Gastroesophageal sphincter (tissue), 3 donors: ENCODE measurements at regions not wholly inside any gene's neighbourhood (a gene's known extent, or its start where the extent isn't known, plus 50 kb on each side); places are given as distances from the start of the nearest gene placed in this dataset.

ENCODE experiments used
- EP300 ChIP-seq: sonication (generic); formaldehyde crosslinking; IDR thresholded peaks from one replicate; pipeline ENCODE4 v1.6.1; 2017; ENCODE audit warnings: antibody characterized with exemption, mild to moderate bottlenecking
- POLR2A ChIP-seq, 2 donors: fragments of 450-650 bp; IDR thresholded peaks; one replicate each; pipeline ENCODE4 v1.6.1; 2017; ENCODE audit warnings: antibody characterized with exemption in 2 of 2, mild to moderate bottlenecking in 2 of 2, moderate library complexity in 1 of 2
- TF ChIP-seq, protein P1 (sequence below), 4 experiments: fragments of 200-600 bp in 2 of 4; fragments of 450-650 bp in 2 of 4; sonication (generic) in 1 of 4; IDR thresholded peaks; one replicate each; pipeline ENCODE4 v1.5.1; 2017 to 2019; ENCODE audit warnings: antibody characterized with exemption in 4 of 4, mild to moderate bottlenecking in 2 of 4, moderate library complexity in 2 of 4

DNA sequence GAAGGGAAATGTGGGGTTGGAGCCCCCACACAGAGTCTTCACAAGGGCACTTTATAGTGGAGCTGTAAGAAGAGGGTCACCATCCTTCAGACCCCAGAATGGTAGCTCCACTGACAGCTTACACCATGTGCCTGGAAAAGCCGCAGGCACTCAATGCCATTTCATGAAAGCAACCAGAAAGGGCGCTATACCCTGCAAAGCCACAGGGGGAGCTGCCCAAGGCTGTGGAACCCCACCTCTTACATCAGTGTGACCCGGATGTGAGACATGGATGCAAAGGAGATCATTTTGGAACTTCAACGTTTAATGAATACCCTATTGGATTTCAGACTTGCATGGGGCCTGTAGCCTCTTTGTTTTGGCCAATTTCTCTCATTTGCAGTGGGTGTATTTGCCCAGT, 694.7 kb downstream of the CBLN2 start:
- TF ChIP-seq, protein P1, sequence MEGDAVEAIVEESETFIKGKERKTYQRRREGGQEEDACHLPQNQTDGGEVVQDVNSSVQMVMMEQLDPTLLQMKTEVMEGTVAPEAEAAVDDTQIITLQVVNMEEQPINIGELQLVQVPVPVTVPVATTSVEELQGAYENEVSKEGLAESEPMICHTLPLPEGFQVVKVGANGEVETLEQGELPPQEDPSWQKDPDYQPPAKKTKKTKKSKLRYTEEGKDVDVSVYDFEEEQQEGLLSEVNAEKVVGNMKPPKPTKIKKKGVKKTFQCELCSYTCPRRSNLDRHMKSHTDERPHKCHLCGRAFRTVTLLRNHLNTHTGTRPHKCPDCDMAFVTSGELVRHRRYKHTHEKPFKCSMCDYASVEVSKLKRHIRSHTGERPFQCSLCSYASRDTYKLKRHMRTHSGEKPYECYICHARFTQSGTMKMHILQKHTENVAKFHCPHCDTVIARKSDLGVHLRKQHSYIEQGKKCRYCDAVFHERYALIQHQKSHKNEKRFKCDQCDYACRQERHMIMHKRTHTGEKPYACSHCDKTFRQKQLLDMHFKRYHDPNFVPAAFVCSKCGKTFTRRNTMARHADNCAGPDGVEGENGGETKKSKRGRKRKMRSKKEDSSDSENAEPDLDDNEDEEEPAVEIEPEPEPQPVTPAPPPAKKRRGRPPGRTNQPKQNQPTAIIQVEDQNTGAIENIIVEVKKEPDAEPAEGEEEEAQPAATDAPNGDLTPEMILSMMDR (IDR thresholded peaks at IDR 0.05) = no peak
- TF ChIP-seq POLR2A (IDR thresholded peaks at IDR 0.05) = no peak
- TF ChIP-seq EP300 = no peak
